Stomach (tissue), 8 donors: ENCODE measurements at regions not wholly inside any gene's neighbourhood (a gene's known extent, or its start where the extent isn't known, plus 50 kb on each side); places are given as distances from the start of the nearest gene placed in this dataset.

ENCODE experiments used
- DNase-seq, 2 donors: peaks; one replicate each; pipeline versions ENCODE4 v3.0.0 to v3.0.0-alpha.2; 2013 to 2019
- H3K27ac ChIP-seq, 5 donors: fragments of 200-600 bp in 4 of 5; sonication (generic) in 4 of 5; one replicate each; pipeline ENCODE4 v1.5.1; 2013 to 2019; ENCODE audit warnings: mild to moderate bottlenecking in 1 of 5, moderate library complexity in 1 of 5
- H3K27me3 ChIP-seq, 3 donors: fragments of 200-600 bp; sonication (generic); one replicate each; pipeline ENCODE4 v1.5.1; 2017 to 2019; ENCODE audit warnings: mixed run types in 1 of 3
- H3K36me3 ChIP-seq, 4 donors: fragments of 200-600 bp; sonication (generic); 1 replicate in 3 of 4; 2 replicates in 1 of 4; pipeline ENCODE4 v1.5.1; 2016 to 2019
- H3K4me1 ChIP-seq, 4 donors: fragments of 200-600 bp; sonication (generic); one replicate each; pipeline ENCODE4 v1.5.1; 2016 to 2019
- H3K4me3 ChIP-seq, 4 donors: fragments of 200-600 bp; sonication (generic) in 3 of 4; one replicate each; pipeline ENCODE4 v1.5.1; 2016 to 2019; ENCODE audit warnings: mild to moderate bottlenecking in 1 of 4
- H3K9me3 ChIP-seq, 4 donors: fragments of 200-600 bp; sonication (generic); one replicate each; pipeline ENCODE4 v1.5.1; 2016 to 2019
- EP300 ChIP-seq: sonication (generic); formaldehyde crosslinking; IDR thresholded peaks from one replicate; pipeline ENCODE4 v1.6.1; 2017; ENCODE audit warnings: antibody characterized with exemption
- POLR2A ChIP-seq, 4 donors: fragments of 450-650 bp; IDR thresholded peaks; one replicate each; pipeline ENCODE4 v1.6.1; 2016; ENCODE audit warnings: antibody characterized with exemption in 4 of 4, control low read depth in 2 of 4, mild to moderate bottlenecking in 1 of 4, moderate library complexity in 1 of 4
- POLR2AphosphoS5 ChIP-seq, 3 donors: sonication (generic); formaldehyde crosslinking; IDR thresholded peaks; one replicate each; pipeline ENCODE4 v1.6.1; 2016; ENCODE audit warnings: antibody characterized with exemption in 3 of 3
- WGBS, 5 donors: extraction: QIAGEN DNeasy Blood & Tissue Kit in 3 of 5; methylation state at CpG; one replicate each; pipeline versions ENCODE4 v1.1.5 to v1.1.7; 2013 to 2018; 5-methylcytosine and 5-hydroxymethylcytosine counted together
- intact Hi-C: fragments of 100-400 bp; cut with DNase I; formaldehyde crosslinking; loops from one replicate; pipeline ENCODE4 v1.15.1; 2023; ENCODE audit warnings: low total_unique reads
- TF ChIP-seq, protein P1 (sequence below), 7 experiments: fragments of 450-650 bp in 4 of 7; fragments of 200-600 bp in 3 of 7; sonication (generic) in 3 of 7; IDR thresholded peaks; one replicate each; pipeline ENCODE4 v1.5.1; 2016 to 2019; ENCODE audit warnings: antibody characterized with exemption in 7 of 7, control low read depth in 2 of 7, mild to moderate bottlenecking in 1 of 7
- donor health status: healthy with polysubstance abuse.
- donor health status: Bipolar disorder and iron deficiency.
- donor health status: healthy.

DNA sequence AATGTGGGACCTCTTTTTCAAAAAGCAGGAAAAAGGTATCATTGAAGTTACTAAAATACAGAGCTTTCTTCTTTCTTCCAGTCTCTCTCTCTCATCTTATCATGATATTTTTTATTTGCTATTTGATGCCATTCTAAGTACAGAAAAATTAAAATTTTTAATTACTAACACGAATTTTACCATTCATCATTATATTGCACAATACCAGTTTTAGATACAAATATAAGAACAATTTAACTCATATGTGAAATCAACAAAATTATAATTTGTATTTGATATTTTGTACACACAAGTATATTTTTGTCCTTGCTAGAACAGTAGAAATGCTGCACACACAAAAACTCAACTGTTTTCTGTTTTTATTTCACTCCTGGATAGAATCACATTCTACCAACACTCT, 112.2 kb downstream of the OAT start:
- no peaks in the 10 kb centered on the region for H3K4me1 ChIP-seq

DNA sequence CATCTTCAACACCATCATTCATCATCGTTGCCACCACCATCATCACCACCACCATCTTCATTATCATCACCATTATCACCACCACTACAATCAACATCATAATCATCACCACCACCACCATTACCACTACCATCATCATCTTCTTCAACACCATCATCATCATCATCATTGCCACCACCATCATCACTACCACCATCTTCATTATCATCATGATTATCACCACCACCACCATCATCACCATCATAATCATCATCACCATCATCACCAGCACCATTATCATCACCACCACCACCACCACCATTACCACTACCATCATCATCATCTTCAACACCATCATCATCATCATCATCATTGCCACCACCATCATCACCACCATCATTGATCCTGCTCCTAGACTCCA, 112.7 kb downstream of the OAT start:
- intact Hi-C loops = no loop called here
- no peaks in the 10 kb centered on the region for H3K27me3 ChIP-seq
- H3K4me1 ChIP-seq = no peaks in the 10 kb centered on the region
- WGBS, 5 donors = 81 to 90% (median 85%) methylated on average over 1 of the region's 1 CpG
- H3K27ac ChIP-seq = no peak overlapping the region
- H3K36me3 ChIP-seq = no peaks in the 10 kb centered on the region
- peaks cover 0 to 4% (median 2%) of the 10 kb centered on the region in 4 donors for H3K9me3 ChIP-seq
- H3K4me3 ChIP-seq = no peak overlapping the region
- TF ChIP-seq POLR2A (IDR thresholded peaks at IDR 0.05) (no peak), POLR2AphosphoS5 (IDR thresholded peaks at IDR 0.05) (no peak), EP300 (no peak)
- TF ChIP-seq, protein P1, sequence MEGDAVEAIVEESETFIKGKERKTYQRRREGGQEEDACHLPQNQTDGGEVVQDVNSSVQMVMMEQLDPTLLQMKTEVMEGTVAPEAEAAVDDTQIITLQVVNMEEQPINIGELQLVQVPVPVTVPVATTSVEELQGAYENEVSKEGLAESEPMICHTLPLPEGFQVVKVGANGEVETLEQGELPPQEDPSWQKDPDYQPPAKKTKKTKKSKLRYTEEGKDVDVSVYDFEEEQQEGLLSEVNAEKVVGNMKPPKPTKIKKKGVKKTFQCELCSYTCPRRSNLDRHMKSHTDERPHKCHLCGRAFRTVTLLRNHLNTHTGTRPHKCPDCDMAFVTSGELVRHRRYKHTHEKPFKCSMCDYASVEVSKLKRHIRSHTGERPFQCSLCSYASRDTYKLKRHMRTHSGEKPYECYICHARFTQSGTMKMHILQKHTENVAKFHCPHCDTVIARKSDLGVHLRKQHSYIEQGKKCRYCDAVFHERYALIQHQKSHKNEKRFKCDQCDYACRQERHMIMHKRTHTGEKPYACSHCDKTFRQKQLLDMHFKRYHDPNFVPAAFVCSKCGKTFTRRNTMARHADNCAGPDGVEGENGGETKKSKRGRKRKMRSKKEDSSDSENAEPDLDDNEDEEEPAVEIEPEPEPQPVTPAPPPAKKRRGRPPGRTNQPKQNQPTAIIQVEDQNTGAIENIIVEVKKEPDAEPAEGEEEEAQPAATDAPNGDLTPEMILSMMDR (IDR thresholded peaks at IDR 0.05) = no peak
- DNase-seq = no peak

More for the DNA sequence above, 112.2 kb downstream of the OAT start:
- 26 to 66% (median 32%) methylated on average over 1 of the region's 1 CpG for WGBS, 5 donors
- Histone ChIP-seq H3K4me3 (no peak overlapping the region), H3K27ac (no peak overlapping the region), H3K9me3 (no peaks in the 10 kb centered on the region), H3K27me3 (no peaks in the 10 kb centered on the region), H3K36me3 (no peaks in the 10 kb centered on the region)
- intact Hi-C loops = no loop called here
- no peak for DNase-seq
- TF ChIP-seq POLR2AphosphoS5 (IDR thresholded peaks at IDR 0.05) = no peak
- no peak for TF ChIP-seq POLR2A (IDR thresholded peaks at IDR 0.05)
- TF ChIP-seq EP300 = no peak
- TF ChIP-seq, protein P1 (IDR thresholded peaks at IDR 0.05) = no peak

DNA sequence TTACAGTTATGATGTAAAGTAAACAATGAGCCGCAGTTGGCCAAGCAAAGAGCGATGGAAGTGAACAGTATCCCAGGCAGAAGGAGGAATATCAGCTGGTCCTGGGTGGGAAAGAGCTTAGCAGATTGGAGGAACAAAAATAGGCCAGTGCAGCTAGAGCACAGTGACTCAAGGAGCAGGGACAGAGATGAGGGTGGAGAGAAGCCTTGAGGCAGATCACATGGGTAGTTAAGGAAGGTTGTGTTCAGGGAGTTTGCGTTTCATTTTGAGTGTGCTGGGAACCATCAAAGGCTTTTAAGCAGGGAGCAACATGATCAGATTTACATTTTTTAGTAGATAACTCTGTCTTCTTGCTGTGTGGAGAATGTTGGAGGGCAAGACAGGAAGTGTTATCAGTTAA, 113.6 kb downstream of the OAT start:
- DNase-seq = no peak
- Histone ChIP-seq H3K9me3 (peaks cover 0 to 12% (median 6%) of the 10 kb centered on the region in 4 donors), H3K36me3 (no peaks in the 10 kb centered on the region), H3K4me3 (no peak overlapping the region), H3K27ac (no peak overlapping the region), H3K27me3 (no peaks in the 10 kb centered on the region), H3K4me1 (no peaks in the 10 kb centered on the region)
- intact Hi-C loops = no loop called here
- TF ChIP-seq POLR2A (IDR thresholded peaks at IDR 0.05) (no peak), POLR2AphosphoS5 (IDR thresholded peaks at IDR 0.05) (no peak), EP300 (no peak)
- TF ChIP-seq, protein P1 (IDR thresholded peaks at IDR 0.05) = no peak
- 51 to 73% (median 58%) methylated on average over 3 of the region's 3 CpGs for WGBS, 5 donors

DNA sequence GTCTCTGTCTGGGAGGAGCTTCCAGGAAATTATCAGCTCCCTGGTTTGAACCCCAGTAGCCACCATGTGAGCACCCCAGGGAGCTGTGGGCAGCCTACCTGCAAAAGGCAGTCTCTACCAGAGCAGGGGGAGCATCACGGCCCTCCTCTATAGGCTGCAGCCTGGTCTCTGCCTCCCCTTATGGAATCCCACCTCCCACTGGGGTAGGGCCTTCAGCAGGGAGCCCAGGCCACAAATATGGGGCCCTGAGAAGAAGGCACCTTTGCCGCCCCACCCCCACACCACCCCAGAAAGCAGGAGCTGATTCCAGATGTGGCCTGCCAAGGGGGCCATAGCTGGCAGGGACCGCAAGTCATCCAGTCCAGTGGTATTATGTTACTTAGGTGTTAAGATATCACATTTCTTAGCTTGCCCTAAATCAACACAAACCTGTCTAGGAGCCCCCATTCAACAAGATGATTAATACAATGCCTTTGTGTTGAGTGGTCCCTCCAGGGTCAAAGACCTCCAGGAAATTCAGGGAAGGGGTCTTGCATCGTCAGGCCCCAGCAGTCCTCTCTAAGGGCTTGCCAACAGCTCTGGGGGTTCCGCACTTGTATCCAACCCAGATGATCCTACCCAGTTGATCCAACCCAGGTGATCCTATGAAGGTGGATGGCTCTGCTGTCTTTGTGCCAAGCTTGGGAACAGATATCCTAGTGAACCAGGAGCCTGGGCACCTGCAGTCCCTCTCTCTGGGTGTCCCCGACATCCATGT, 114.9 kb downstream of the OAT start:
- H3K4me1 ChIP-seq = no peaks in the 10 kb centered on the region
- no peak for DNase-seq
- H3K27ac ChIP-seq = no peak overlapping the region
- H3K36me3 ChIP-seq = no peaks in the 10 kb centered on the region
- no peaks in the 10 kb centered on the region for H3K27me3 ChIP-seq
- intact Hi-C loops = no loop called here
- no peak overlapping the region for H3K4me3 ChIP-seq
- TF ChIP-seq POLR2AphosphoS5 (IDR thresholded peaks at IDR 0.05) (no peak), POLR2A (IDR thresholded peaks at IDR 0.05) (no peak), EP300 (no peak)
- TF ChIP-seq, protein P1 (IDR thresholded peaks at IDR 0.05) = no peak
- WGBS, 5 donors = 76 to 90% (median 83%) methylated on average over 6 of the region's 6 CpGs
- H3K9me3 ChIP-seq = peaks cover 0 to 17% (median 8%) of the 10 kb centered on the region in 4 donors
